Transverse colon (tissue), 4 donors: ENCODE measurements at regions not wholly inside any gene's neighbourhood (a gene's known extent, or its start where the extent isn't known, plus 50 kb on each side); places are given as distances from the start of the nearest gene placed in this dataset.

ENCODE experiments used
- DNase-seq: peaks from one replicate; pipeline ENCODE4 v3.0.0-alpha.2; 2019
- H3K27ac ChIP-seq, 4 donors: fragments of 200-600 bp; sonication (generic); 2 replicates each; pipeline ENCODE4 v1.5.1; 2016 to 2018; ENCODE audit warnings: inconsistent platforms in 4 of 4
- H3K27me3 ChIP-seq: fragments of 200-600 bp; sonication (generic); 2 replicates; pipeline ENCODE4 v1.5.1; 2017; ENCODE audit warnings: inconsistent platforms
- H3K36me3 ChIP-seq, 4 donors: fragments of 200-600 bp; sonication (generic); 2 replicates each; pipeline ENCODE4 v1.5.1; 2017 to 2019; ENCODE audit warnings: inconsistent platforms in 4 of 4
- H3K4me1 ChIP-seq, 4 donors: fragments of 200-600 bp; sonication (generic); 2 replicates each; pipeline ENCODE4 v1.5.1; 2017 to 2020; ENCODE audit warnings: inconsistent platforms in 4 of 4
- H3K4me3 ChIP-seq, 4 donors: fragments of 200-600 bp; sonication (generic); 1 replicate in 1 of 4; 2 replicates in 3 of 4; pipeline versions ENCODE4 v1.5.1 to v1.6.1; 2017 to 2019; ENCODE audit warnings: inconsistent platforms in 4 of 4
- H3K9me3 ChIP-seq, 2 donors: fragments of 200-600 bp; sonication (generic); 2 replicates each; pipeline ENCODE4 v1.5.1; 2017 to 2019; ENCODE audit warnings: inconsistent platforms in 2 of 2
- EP300 ChIP-seq: sonication (generic); formaldehyde crosslinking; IDR thresholded peaks from one replicate; pipeline ENCODE4 v1.6.1; 2017; ENCODE audit warnings: antibody characterized with exemption, low read depth
- POLR2A ChIP-seq: fragments of 450-650 bp; IDR thresholded peaks from one replicate; pipeline ENCODE4 v1.6.1; 2016; ENCODE audit warnings: antibody characterized with exemption, mild to moderate bottlenecking, moderate library complexity
- POLR2AphosphoS5 ChIP-seq, 3 donors: sonication (generic); formaldehyde crosslinking; IDR thresholded peaks; one replicate each; pipeline ENCODE4 v1.6.1; 2016; ENCODE audit warnings: antibody characterized with exemption in 3 of 3
- WGBS, 2 donors: methylation state at CpG; one replicate each; pipeline ENCODE4 v1.1.5; 2018; ENCODE audit warnings: low coverage in 1 of 2; 5-methylcytosine and 5-hydroxymethylcytosine counted together
- in situ Hi-C, 4 donors: fragments of 200-750 bp; cut with MboI; loops; one replicate each; pipeline versions ENCODE4 v1.15.0 to v1.15.1; 2017; ENCODE audit warnings: low sequenced_read_pairs in 3 of 4, low pct_ligation_motif_present in 1 of 4, low pct_unique_long_range_greater_than_20kb in 1 of 4
- intact Hi-C: fragments of 100-400 bp; cut with DNase I; formaldehyde crosslinking; loops from one replicate; pipeline ENCODE4 v1.15.1; 2023; ENCODE audit warnings: low total_unique reads
- TF ChIP-seq, protein P1 (sequence below), 5 experiments: fragments of 200-600 bp in 3 of 5; fragments of 450-650 bp in 2 of 5; sonication (generic) in 3 of 5; IDR thresholded peaks; 1 replicate in 2 of 5; 2 replicates in 3 of 5; pipeline ENCODE4 v1.5.1; 2016 to 2017; ENCODE audit warnings: antibody characterized with exemption in 5 of 5, inconsistent platforms in 3 of 5, mild to moderate bottlenecking in 2 of 5, moderate library complexity in 1 of 5

DNA sequence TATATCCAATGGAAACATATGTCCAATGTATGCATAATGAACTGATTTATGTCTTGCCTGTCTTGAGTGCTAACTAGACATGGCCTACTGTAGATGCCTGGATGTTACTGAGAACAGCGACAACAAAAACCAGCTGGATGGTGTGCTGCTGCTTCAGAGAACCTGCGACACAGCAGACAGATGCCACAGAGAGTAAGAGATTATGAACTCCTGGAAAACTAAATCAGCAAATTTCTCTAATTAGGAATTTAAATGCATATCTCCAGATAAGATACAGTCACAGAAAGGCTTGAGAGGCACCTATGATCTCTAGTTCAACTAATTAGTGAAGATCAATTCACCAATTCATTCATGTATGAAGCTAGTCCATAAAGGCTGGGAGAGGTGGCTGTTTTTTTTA, 1508.0 kb upstream of the TENM4 start:
- intact Hi-C loops (no loop called here), in situ Hi-C loops (no loop called here)
- Histone ChIP-seq H3K27ac (no peak overlapping the region), H3K27me3 (no peaks in the 10 kb centered on the region), H3K4me3 (no peak overlapping the region), H3K36me3 (no peaks in the 10 kb centered on the region), H3K9me3 (no peaks in the 10 kb centered on the region), H3K4me1 (no peaks in the 10 kb centered on the region)
- no peak for DNase-seq
- TF ChIP-seq POLR2AphosphoS5 (IDR thresholded peaks at IDR 0.05) = no peak
- TF ChIP-seq, protein P1, sequence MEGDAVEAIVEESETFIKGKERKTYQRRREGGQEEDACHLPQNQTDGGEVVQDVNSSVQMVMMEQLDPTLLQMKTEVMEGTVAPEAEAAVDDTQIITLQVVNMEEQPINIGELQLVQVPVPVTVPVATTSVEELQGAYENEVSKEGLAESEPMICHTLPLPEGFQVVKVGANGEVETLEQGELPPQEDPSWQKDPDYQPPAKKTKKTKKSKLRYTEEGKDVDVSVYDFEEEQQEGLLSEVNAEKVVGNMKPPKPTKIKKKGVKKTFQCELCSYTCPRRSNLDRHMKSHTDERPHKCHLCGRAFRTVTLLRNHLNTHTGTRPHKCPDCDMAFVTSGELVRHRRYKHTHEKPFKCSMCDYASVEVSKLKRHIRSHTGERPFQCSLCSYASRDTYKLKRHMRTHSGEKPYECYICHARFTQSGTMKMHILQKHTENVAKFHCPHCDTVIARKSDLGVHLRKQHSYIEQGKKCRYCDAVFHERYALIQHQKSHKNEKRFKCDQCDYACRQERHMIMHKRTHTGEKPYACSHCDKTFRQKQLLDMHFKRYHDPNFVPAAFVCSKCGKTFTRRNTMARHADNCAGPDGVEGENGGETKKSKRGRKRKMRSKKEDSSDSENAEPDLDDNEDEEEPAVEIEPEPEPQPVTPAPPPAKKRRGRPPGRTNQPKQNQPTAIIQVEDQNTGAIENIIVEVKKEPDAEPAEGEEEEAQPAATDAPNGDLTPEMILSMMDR (IDR thresholded peaks at IDR 0.05) = no peak
- no peak for TF ChIP-seq POLR2A
- TF ChIP-seq EP300 = no peak
- WGBS, 2 donors = 91 to 92% methylated on average over 2 of the region's 2 CpGs

DNA sequence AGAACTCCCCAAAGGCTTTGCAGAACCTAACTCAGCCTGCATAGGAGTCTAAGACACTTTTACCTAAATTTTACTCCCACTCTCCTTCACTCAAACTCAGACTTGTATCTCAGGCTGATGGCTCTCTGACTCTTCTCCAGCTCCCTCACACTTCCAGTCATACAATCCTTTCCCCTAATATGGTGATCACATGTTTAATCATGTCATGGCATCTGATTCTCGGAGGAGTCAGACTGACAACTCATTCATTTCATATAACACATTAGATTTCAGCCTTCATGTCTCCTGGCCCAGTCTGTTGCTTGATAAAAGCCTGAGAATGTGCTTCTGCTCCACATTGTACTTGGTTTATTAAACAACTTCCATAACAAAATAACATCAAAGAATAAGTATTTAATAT, 1503.9 kb upstream of the TENM4 start:
- DNase-seq = no peak
- TF ChIP-seq, protein P1 (IDR thresholded peaks at IDR 0.05) = no peak
- TF ChIP-seq POLR2AphosphoS5 (IDR thresholded peaks at IDR 0.05) (no peak), EP300 (no peak), POLR2A (no peak)
- H3K27me3 ChIP-seq = no peaks in the 10 kb centered on the region
- in situ Hi-C loops = no loop called here
- no peak overlapping the region for H3K4me3 ChIP-seq
- H3K27ac ChIP-seq = no peak overlapping the region
- intact Hi-C loops = loop anchor here (1.0 kb wide), 1 partner anchor 19 kb away; no protein-coding TSS in a partner anchor
- WGBS, 2 donors = 78 to 80% methylated on average over 1 of the region's 1 CpG
- H3K4me1 ChIP-seq = no peaks in the 10 kb centered on the region
- no peaks in the 10 kb centered on the region for H3K9me3 ChIP-seq
- H3K36me3 ChIP-seq = no peaks in the 10 kb centered on the region

DNA sequence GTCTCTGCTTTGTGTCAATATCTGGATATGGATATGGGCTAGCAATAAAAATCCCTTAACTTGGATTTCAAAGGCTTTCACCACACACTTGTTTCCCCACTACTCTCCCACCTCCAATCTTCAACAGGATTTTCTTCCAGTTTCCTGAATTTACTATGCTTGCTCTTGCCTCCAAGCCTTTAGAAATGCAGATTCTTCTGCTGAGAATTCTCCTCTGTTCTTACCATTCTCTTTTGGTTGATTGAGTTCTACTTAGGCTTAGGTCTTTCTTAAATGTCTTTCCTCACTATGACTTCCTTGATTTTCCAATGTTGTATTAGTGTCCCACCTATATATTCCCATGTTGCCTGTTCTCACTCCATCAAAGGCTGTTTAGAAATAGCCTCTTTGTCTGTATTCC, 1502.4 kb upstream of the TENM4 start:
- in situ Hi-C loops = no loop called here
- intact Hi-C loops = no loop called here
- no peaks in the 10 kb centered on the region for H3K36me3 ChIP-seq
- DNase-seq = no peak
- H3K27ac ChIP-seq = no peak overlapping the region
- H3K4me3 ChIP-seq = no peak overlapping the region
- no peaks in the 10 kb centered on the region for H3K27me3 ChIP-seq
- TF ChIP-seq, protein P1 (IDR thresholded peaks at IDR 0.05) = no peak
- no peak for TF ChIP-seq POLR2AphosphoS5 (IDR thresholded peaks at IDR 0.05)
- no peak for TF ChIP-seq POLR2A
- TF ChIP-seq EP300 = no peak
- no peaks in the 10 kb centered on the region for H3K9me3 ChIP-seq
- H3K4me1 ChIP-seq = no peaks in the 10 kb centered on the region

DNA sequence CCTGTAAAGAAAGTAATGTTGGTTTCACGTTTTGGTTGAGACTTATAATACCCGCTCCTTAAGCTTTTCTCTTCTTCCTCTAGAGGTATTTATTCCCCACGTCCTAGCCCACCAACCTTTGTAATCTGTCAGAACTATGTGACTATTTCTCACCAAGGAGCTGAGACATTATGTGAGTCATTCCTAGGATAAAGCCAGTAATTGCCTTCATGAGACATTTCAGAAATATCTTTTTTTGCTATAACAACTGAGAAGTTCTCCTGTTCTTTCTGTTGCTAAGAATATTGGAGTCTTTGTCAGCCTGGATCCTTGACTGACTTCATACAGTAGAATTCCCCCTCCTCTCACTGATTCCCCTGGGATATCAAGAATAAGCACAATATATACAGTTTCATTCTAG, 1497.0 kb upstream of the TENM4 start:
- intact Hi-C loops = no loop called here

More for the DNA sequence above, 1497.0 kb upstream of the TENM4 start:
- no peak for DNase-seq
- Histone ChIP-seq H3K36me3 (no peaks in the 10 kb centered on the region), H3K4me3 (no peak overlapping the region), H3K4me1 (no peaks in the 10 kb centered on the region), H3K27ac (no peak overlapping the region), H3K27me3 (no peaks in the 10 kb centered on the region), H3K9me3 (no peaks in the 10 kb centered on the region)
- in situ Hi-C loops = no loop called here
- WGBS, 2 donors = 81 to 89% methylated on average over 3 of the region's 3 CpGs
- TF ChIP-seq, protein P1 (IDR thresholded peaks at IDR 0.05) = no peak
- TF ChIP-seq POLR2AphosphoS5 (IDR thresholded peaks at IDR 0.05) (no peak), POLR2A (no peak), EP300 (no peak)
